Activated T-cell treated with anti-CD3 and anti-CD28 coated beads, Interleukin-2, amount 50 U/mL, for 72 hours (primary cell): ENCODE measurements at regions not wholly inside any gene's neighbourhood (a gene's known extent, or its start where the extent isn't known, plus 50 kb on each side); places are given as distances from the start of the nearest gene placed in this dataset.

Source experiments
- ATAC-seq, 2 donors: fragments of 150-1000 bp; cut with Tn5 transposase; replicated peaks in 1 of 2; 2 replicates each; pipeline ENCODE4 v1.10.0; 2021; ENCODE audit warnings: moderate library complexity in 2 of 2, mild to moderate bottlenecking in 1 of 2
- DNase-seq, 2 donors: peaks; one replicate each; pipeline ENCODE4 v3.0.0; 2021 to 2022; ENCODE audit warnings: mixed read lengths in 1 of 2
- H3K27ac Mint-ChIP-seq: one replicate; pipeline ENCODE4 v1.8.0; 2022; ENCODE audit warnings: mild to moderate bottlenecking, moderate library complexity, mixed read lengths
- H3K27me3 Mint-ChIP-seq: one replicate; pipeline ENCODE4 v1.8.0; 2022; ENCODE audit warnings: low read depth, mixed read lengths
- H3K36me3 Mint-ChIP-seq, 2 donors: one replicate each; pipeline ENCODE4 v1.8.0; 2022; ENCODE audit warnings: mixed read lengths in 2 of 2, mild to moderate bottlenecking in 1 of 2; ENCODE audit not compliant: insufficient read depth in 2 of 2
- H3K4me1 Mint-ChIP-seq: one replicate; pipeline ENCODE4 v1.8.0; 2022; ENCODE audit warnings: low read depth, mixed read lengths
- H3K4me3 Mint-ChIP-seq, 2 donors: one replicate each; pipeline ENCODE4 v1.8.0; 2022; ENCODE audit warnings: mild to moderate bottlenecking in 2 of 2, mixed read lengths in 2 of 2, moderate library complexity in 2 of 2
- H3K9me3 Mint-ChIP-seq, 2 donors: one replicate each; pipeline ENCODE4 v1.8.0; 2022; ENCODE audit warnings: mixed read lengths in 2 of 2

DNA sequence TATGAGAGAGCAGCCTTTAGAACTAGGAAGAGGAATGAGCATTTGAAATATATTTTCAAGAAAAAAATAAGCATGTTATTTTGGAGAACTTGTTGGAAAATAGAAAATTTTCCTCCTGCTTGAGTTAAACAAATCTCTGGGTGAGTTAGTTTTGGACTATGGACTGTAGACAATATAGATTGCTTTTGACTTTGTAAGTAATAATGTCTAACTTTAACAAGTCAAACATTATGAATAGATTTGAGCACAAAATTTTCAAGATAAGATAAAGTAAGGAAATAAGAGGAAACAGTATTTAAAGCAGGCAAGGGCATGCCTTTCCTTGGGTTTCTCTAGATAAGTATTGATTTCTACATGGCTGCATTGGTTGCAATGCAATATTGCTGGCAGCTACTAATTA lies 360.8 kb downstream of the LMO4 start:
- ATAC-seq: no peak
- Mint-ChIP-seq H3K36me3 (no peaks in the 10 kb centered on the region), H3K9me3 (no peaks in the 10 kb centered on the region), H3K4me3 (no peak overlapping the region), H3K27me3 (no peaks in the 10 kb centered on the region), H3K4me1 (no peaks in the 10 kb centered on the region), H3K27ac (no peak overlapping the region)
- DNase-seq: no peak

DNA sequence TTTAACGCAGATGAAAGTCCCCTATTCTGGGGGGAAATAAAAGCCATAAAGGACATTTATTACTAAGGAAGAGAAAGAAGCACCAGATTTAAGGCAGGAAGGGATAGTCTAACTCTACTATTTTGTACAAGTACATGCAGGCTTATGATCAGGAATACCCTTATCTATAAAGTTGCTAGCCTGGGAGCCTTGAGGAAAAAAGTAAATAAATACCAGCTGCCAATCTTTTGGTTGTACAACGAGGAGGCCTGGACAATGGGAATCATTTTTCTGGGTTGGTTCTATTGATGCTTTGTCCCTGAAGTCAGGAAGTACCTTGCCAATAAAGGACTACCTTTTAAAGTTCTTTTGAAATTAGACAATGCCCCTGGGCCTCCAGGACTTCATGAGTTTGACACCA lies 367.8 kb downstream of the LMO4 start:
- peaks cover 6 to 8% of the 10 kb centered on the region in 2 donors for H3K9me3 Mint-ChIP-seq
- no peaks in the 10 kb centered on the region for H3K4me1 Mint-ChIP-seq
- H3K36me3 Mint-ChIP-seq: peaks cover 2 to 4% of the 10 kb centered on the region in 2 donors
- DNase-seq (no peak), ATAC-seq (no peak)
- no peak overlapping the region for H3K4me3 Mint-ChIP-seq
- peaks cover 6% of the 10 kb centered on the region for H3K27me3 Mint-ChIP-seq
- H3K27ac Mint-ChIP-seq: no peak overlapping the region

DNA sequence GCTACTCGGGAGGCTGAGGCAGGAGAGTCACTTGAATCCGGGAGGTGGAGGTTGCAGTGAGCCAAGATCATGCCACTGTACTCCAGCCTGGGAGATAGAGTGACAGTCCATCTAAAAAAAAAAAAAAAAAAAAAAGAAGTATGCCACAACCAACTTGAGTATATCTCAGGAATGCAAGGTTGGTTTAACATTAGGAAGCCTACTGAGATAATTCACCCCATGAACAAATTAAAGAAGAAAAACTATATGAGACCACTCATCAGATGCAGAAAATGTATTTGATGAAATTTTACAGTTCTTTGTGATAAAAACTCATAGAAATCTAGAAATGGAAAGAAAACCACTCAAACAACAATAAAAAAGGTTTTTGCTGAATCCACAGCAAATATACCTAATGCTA lies 373.8 kb downstream of the LMO4 start:
- no peaks in the 10 kb centered on the region for H3K27me3 Mint-ChIP-seq
- DNase-seq (no peak), ATAC-seq (no peak)
- no peaks in the 10 kb centered on the region for H3K4me1 Mint-ChIP-seq
- H3K36me3 Mint-ChIP-seq: peaks cover 2 to 6% of the 10 kb centered on the region in 2 donors
- H3K4me3 Mint-ChIP-seq: no peak overlapping the region
- H3K9me3 Mint-ChIP-seq: peaks cover 9 to 14% of the 10 kb centered on the region in 2 donors
- H3K27ac Mint-ChIP-seq: no peak overlapping the region

DNA sequence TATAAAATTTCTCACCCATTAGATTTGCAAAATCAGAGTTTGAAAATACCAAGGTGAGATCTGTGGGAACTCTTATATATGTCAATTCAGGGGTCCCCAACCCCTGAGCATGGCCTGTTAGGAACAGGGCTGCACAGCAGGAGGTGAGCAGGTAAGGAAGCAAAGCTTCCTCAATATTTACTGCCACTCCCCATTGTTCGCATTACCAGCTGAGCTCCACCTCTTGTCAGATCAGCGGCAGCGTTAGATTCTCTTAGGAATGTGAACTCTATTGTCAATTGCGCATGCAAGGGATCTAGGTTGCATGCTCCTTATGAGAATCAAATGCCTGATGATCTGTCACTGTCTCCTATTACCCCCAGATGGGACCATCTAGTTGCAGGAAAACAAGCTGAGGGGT lies 376.6 kb downstream of the LMO4 start:
- no peak overlapping the region for H3K27ac Mint-ChIP-seq
- no peaks in the 10 kb centered on the region for H3K4me1 Mint-ChIP-seq
- H3K9me3 Mint-ChIP-seq: peaks cover 6 to 10% of the 10 kb centered on the region in 2 donors
- ATAC-seq (no peak), DNase-seq (no peak)
- peaks cover 1 to 6% of the 10 kb centered on the region in 2 donors for H3K36me3 Mint-ChIP-seq
- H3K4me3 Mint-ChIP-seq: no peak overlapping the region
- H3K27me3 Mint-ChIP-seq: no peaks in the 10 kb centered on the region

DNA sequence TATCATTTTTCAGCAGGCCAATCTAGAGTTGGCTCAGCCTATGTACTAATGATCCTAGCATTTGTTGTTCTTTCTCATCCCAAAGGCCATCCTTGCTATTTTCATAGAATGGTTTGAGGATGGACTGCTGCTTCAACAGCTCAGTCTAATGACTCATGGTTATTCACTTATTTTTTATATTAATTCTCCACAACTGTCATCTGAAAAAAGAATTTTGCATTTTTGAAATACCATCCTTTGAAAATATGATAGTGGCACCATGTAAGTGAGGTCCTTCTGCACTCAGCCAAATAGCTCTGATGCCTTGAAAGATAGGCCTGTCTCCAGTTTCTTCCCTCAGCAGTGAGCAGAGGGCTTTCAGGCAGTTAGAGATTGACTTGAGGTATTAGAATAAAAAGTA lies 377.5 kb downstream of the LMO4 start:
- Mint-ChIP-seq H3K36me3 (peaks cover 0 to 2% of the 10 kb centered on the region in 2 donors), H3K4me1 (no peaks in the 10 kb centered on the region), H3K4me3 (no peak overlapping the region), H3K9me3 (peaks cover 3 to 6% of the 10 kb centered on the region in 2 donors), H3K27me3 (no peaks in the 10 kb centered on the region), H3K27ac (no peak overlapping the region)
- no peak for ATAC-seq
- no peak for DNase-seq

DNA sequence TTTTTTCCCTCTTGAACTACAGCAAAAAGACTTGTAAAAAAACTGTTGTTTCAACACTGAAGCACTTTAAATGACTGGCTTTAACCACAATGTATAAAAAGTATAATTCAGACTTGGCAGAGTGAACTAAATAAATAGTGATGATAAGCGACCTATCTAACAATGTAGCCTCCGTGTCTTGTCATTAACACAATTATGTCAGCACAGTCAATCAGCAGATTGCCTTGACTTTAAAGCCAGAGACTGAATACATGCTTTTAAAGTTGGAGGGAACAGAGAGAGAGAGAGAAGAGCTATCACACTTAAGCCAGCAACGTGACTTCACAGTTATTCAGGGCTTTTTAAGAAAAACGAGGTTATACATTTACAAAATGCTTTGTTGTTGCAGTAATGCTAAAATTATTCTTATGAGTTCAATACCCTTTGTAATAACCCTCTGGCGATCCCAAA lies 378.1 kb downstream of the LMO4 start:
- Mint-ChIP-seq H3K9me3 (peaks cover 1 to 5% of the 10 kb centered on the region in 2 donors), H3K27me3 (no peaks in the 10 kb centered on the region), H3K27ac (no peak overlapping the region), H3K4me3 (no peak overlapping the region), H3K4me1 (no peaks in the 10 kb centered on the region), H3K36me3 (peaks cover 0 to 1% of the 10 kb centered on the region in 2 donors)
- ATAC-seq: no peak
- no peak for DNase-seq

DNA sequence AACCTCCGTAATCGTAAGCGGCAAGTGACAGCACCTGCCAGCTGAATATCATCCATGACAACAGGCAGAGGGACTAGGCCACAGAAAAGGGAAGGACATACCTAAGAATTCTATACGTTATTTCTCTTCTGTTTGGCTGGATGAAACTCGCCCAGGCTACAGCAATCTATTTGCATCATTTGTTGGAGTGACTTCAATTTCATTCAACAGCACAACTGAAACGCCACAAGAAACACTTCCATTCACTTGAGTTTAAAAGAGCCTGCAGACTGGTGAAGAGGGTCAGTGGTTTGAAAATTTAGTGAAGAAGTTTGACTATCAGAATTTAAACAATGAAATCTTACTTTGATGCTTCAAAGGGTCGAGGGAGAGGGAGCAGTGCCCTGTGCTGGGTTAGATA lies 378.7 kb downstream of the LMO4 start:
- no peak overlapping the region for H3K4me3 Mint-ChIP-seq
- peaks cover 0 to 3% of the 10 kb centered on the region in 2 donors for H3K9me3 Mint-ChIP-seq
- ATAC-seq (no peak), DNase-seq (no peak)
- H3K36me3 Mint-ChIP-seq: no peaks in the 10 kb centered on the region
- H3K27ac Mint-ChIP-seq: no peak overlapping the region
- H3K27me3 Mint-ChIP-seq: no peaks in the 10 kb centered on the region
- no peaks in the 10 kb centered on the region for H3K4me1 Mint-ChIP-seq

DNA sequence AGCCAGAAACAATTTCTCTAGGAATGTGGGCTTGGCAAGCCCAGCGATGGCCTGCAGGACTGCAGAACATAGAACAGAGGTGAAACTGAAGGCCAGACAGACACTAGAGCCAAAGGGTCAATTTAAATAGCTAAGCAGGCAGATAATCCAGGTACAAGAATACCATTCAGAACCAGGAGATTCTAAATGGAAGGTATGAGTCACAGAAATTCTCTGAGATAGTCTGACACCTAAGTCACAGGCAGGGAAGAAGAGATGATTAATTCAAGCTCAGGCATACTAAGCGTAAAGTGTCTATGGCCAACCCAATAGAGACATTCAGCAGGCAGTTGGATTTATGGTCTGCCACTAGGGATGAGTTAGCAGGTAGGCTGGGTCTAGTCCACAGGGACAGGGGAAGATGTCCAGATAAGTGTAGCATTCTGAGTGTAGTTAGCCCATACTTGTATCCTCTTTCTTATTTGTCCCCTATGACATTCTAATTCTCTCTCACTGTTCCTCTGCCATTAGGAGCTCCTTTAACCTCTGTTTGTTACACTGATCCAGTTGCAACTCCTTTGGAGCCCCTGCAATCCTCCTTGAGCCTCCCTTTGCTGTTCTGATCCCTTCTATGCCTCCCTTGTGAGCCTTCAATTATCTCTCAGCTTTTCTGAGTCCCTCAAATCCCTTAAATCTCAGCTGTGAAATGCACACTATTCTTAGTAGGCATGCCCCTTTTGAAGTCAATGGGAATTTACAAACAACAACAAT lies 383.8 kb downstream of the LMO4 start:
- Mint-ChIP-seq H3K9me3 (no peaks in the 10 kb centered on the region), H3K27me3 (no peaks in the 10 kb centered on the region), H3K36me3 (no peaks in the 10 kb centered on the region), H3K4me3 (no peak overlapping the region), H3K27ac (no peak overlapping the region), H3K4me1 (no peaks in the 10 kb centered on the region)
- ATAC-seq: no peak
- no peak for DNase-seq

DNA sequence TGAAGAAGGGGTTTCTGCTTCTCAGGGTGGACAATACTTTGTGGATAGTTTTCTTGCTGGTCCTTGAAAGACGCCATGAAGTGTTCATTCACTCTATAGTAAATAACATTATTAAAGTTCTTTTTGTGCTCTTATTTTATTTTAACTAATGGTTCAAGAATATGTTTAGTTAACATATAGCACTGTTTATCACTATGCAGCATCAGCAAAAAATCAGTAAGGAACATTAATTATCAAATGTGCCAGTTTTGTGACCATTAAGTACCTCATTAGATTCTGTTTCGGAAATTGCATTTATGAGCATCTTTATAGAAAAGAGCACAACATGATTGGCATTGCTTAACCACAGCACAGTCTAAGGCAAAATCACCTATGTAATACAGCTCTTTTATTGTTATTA lies 385.6 kb downstream of the LMO4 start:
- no peaks in the 10 kb centered on the region for H3K4me1 Mint-ChIP-seq
- DNase-seq (no peak), ATAC-seq (no peak)

DNA sequence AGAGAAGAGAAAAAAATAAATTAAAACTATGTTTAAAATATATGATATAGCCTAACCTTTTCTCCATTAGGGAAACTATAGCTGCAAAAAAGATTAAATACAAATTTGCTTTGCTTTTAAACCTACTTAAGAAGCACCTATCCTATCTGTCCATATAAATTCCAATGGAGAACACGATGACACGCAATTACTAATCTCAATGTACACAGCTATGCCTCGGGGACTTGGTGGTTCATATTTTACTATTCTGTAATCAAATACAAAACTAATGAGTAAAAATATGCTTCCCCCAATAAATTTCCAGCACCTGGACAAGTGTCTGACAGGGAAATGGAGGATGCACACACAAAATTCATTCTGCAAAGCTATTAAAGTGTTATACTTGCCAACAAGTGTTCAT lies 386.4 kb downstream of the LMO4 start:
- Mint-ChIP-seq H3K4me3 (no peak overlapping the region), H3K27me3 (no peaks in the 10 kb centered on the region), H3K36me3 (no peaks in the 10 kb centered on the region), H3K9me3 (no peaks in the 10 kb centered on the region), H3K4me1 (no peaks in the 10 kb centered on the region), H3K27ac (no peak overlapping the region)
- DNase-seq (no peak), ATAC-seq (no peak)

More for the DNA sequence above, 385.6 kb downstream of the LMO4 start:
- Mint-ChIP-seq H3K9me3 (no peaks in the 10 kb centered on the region), H3K27ac (no peak overlapping the region), H3K36me3 (no peaks in the 10 kb centered on the region), H3K27me3 (no peaks in the 10 kb centered on the region), H3K4me3 (no peak overlapping the region)

DNA sequence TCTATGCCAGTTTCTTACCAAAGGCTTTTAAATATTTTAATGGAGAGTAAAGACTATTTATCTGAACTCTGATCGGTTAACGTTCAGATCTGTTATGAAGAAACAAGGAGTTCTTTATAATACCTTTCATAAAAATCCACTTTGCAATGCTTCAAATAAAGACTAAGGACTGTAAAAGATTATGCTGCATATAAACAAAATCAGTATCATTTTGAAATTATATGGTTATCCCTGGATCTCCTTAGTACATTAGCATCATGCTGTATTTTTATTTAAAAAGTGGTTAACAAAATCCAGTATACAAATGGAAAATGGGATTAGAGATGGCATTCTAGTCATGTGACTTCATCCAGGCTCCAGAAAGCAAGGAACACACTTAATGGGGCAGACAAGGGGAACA lies 386.8 kb downstream of the LMO4 start:
- ATAC-seq (no peak), DNase-seq (no peak)
- Mint-ChIP-seq H3K27ac (no peak overlapping the region), H3K4me1 (no peaks in the 10 kb centered on the region), H3K27me3 (no peaks in the 10 kb centered on the region), H3K4me3 (no peak overlapping the region), H3K36me3 (no peaks in the 10 kb centered on the region), H3K9me3 (peaks cover 0 to under 1% of the 10 kb centered on the region in 2 donors)

DNA sequence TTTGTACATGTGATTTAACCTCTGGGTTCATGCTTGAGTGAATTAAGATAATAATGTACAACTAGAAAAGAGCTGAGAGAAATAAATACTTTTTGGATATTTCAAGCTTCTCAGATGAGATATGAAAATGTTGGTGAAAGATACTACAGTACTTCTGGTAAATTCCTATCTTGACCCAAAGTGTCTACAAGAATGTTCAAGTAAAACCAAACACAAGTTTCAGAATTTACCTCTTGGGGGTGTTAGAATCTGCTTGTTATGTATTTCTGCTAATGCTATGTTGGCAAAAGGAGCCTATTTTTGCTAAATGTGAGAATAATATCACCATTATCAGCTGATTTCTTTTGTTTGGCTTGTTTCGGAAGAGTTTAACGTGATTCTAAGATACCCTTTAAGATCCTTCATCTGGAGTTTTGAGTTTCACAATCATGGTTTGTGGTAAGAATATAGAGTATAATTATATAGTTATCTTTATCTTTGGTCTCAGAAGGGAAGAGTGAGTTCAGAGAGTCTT lies 388.5 kb downstream of the LMO4 start:
- H3K9me3 Mint-ChIP-seq: peaks cover 0 to 1% of the 10 kb centered on the region in 2 donors
- no peak overlapping the region for H3K4me3 Mint-ChIP-seq
- no peaks in the 10 kb centered on the region for H3K27me3 Mint-ChIP-seq
- H3K27ac Mint-ChIP-seq: no peak overlapping the region
- no peak for ATAC-seq
- no peaks in the 10 kb centered on the region for H3K36me3 Mint-ChIP-seq
- H3K4me1 Mint-ChIP-seq: no peaks in the 10 kb centered on the region
- DNase-seq: no peak

DNA sequence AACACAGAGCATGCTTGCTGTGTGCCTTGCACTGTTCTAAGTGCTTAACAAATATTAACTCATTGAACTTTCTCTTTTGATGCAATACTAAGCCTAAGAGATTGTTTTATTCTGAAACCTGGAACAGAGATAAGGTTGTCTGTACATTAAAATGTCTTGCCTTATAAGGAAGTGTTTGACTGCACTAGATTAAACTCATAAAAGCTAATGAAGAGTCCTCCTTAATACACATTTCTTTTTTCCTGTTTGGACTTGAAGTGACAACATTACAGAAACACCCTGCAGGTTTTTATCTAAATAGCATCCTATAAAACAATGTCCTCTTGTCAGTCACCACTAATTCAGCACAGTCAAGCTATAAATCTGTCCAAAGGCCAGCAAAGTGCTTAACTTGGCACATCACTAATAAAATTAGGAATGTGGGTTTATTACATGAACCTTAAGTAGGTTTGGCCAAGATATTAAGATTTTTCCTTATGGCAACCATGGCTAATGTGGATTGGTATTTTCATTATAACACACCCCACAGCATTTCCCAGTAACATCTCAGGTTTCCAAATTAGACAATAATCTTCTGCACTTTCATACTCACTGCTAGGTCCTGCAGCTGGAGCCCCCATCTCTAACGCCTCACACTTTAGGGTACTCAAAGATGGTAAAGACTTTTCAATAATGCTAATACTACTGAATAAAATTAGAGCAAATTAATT lies 389.7 kb downstream of the LMO4 start:
- H3K36me3 Mint-ChIP-seq: no peaks in the 10 kb centered on the region
- DNase-seq (no peak), ATAC-seq (no peak)
- H3K4me3 Mint-ChIP-seq: no peak overlapping the region
- H3K9me3 Mint-ChIP-seq: peaks cover 0 to 1% of the 10 kb centered on the region in 2 donors
- no peak overlapping the region for H3K27ac Mint-ChIP-seq
- H3K27me3 Mint-ChIP-seq: no peaks in the 10 kb centered on the region
- H3K4me1 Mint-ChIP-seq: no peaks in the 10 kb centered on the region
